GM19025 (cell line): ENCODE measurements at regions not wholly inside any gene's neighbourhood (a gene's known extent, or its start where the extent isn't known, plus 50 kb on each side); places are given as distances from the start of the nearest gene placed in this dataset.
A peak's percentile ranks its signal among the peaks of the same experiment; 100 is the strongest.

ENCODE experiments used
- ATAC-seq: cut with Tn5 transposase; IDR thresholded peaks from one replicate; pipeline ENCODE4 v1.9.1; 2021; ENCODE audit warnings: mild to moderate bottlenecking, low read depth, moderate library complexity; ENCODE audit not compliant: unreplicated experiment

- ATAC-seq: no peak
Observed at GRCh38 chr6:163683105-163683622, 268.6 kb downstream of the QKI start.

GRCh38 chr6:163679753-163680152, 265.2 kb downstream of the QKI start:
- no peak for ATAC-seq

GRCh38 chr6:163679012-163679660, 264.6 kb downstream of the QKI start:
- ATAC-seq: no peak

GRCh38 chr6:163675611-163676010, 261.1 kb downstream of the QKI start:
- no peak for ATAC-seq

GRCh38 chr6:163672710-163673109, 258.2 kb downstream of the QKI start:
- no peak for ATAC-seq

GRCh38 chr6:163671791-163672190, 257.3 kb downstream of the QKI start:
- ATAC-seq: no peak

GRCh38 chr6:163671355-163671754, 256.8 kb downstream of the QKI start:
- ATAC-seq: no peak

- ATAC-seq: no peak
Observed at GRCh38 chr6:163670336-163670735, 255.8 kb downstream of the QKI start.

GRCh38 chr6:163668061-163668426, 253.5 kb downstream of the QKI start:
- peak; percentile 43 for ATAC-seq

- peak; percentile 93 for ATAC-seq
Observed at GRCh38 chr6:163667372-163668060, 253.0 kb downstream of the QKI start.

GRCh38 chr6:163665464-163665863, 250.9 kb downstream of the QKI start:
- no peak for ATAC-seq

- ATAC-seq: no peak
Observed at GRCh38 chr6:163663575-163663974, 249.1 kb downstream of the QKI start.

- ATAC-seq: no peak
Observed at GRCh38 chr6:163662604-163663225, 248.2 kb downstream of the QKI start.

GRCh38 chr6:163661272-163661671, 246.8 kb downstream of the QKI start:
- peak; percentile 81 for ATAC-seq

- ATAC-seq: no peak
Observed at GRCh38 chr6:163659803-163660202, 245.3 kb downstream of the QKI start.

- ATAC-seq: no peak
Observed at GRCh38 chr6:163655217-163656121, 241.0 kb downstream of the QKI start.

- ATAC-seq: no peak
Observed at GRCh38 chr6:163651915-163652668, 237.6 kb downstream of the QKI start.

GRCh38 chr6:163651426-163651825, 236.9 kb downstream of the QKI start:
- ATAC-seq: no peak

GRCh38 chr6:163648868-163649267, 234.3 kb downstream of the QKI start:
- no peak for ATAC-seq

GRCh38 chr6:163647624-163648023, 233.1 kb downstream of the QKI start:
- ATAC-seq: no peak
